GM19324 (cell line): ENCODE measurements at regions not wholly inside any gene's neighbourhood (a gene's known extent, or its start where the extent isn't known, plus 50 kb on each side); places are given as distances from the start of the nearest gene placed in this dataset.

Experiments used
- ATAC-seq: cut with Tn5 transposase; IDR thresholded peaks from one replicate; pipeline ENCODE4 v1.9.1; 2021; ENCODE audit warnings: mild to moderate bottlenecking, moderate library complexity; ENCODE audit not compliant: unreplicated experiment, low FRiP score

DNA sequence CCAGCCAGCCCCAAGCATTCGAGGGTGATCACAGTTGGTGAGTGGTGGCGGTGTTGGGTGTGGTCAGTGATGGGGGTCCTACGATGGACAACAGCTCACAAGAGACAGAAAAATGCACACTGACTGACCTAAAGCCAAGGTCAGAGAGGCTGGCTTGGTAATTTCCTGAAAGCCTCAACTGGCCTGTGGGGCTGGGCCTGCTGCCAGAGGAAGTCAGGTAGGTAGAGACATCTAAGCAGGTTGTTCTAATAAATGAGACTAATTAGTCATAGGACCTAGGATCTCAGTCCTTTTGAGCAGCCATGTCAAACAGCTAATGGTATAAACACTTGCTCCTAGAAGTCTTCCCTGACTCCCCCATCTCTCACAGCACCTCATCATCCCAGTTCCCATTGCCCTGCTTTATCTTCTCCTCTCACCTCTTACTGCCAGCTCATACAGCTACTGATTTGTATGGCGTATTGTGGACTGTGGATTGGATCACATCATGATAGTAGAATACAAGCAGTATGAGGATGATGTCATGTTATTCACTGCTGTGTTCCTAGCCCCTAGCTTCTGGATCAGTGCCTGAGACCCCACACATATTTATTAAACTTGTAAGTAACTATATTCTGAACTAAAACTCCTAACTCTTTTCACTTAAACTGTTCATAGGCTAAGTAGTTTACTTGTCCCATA is 262.9 kb upstream of the KLHL29 start:
- no peak for ATAC-seq

DNA sequence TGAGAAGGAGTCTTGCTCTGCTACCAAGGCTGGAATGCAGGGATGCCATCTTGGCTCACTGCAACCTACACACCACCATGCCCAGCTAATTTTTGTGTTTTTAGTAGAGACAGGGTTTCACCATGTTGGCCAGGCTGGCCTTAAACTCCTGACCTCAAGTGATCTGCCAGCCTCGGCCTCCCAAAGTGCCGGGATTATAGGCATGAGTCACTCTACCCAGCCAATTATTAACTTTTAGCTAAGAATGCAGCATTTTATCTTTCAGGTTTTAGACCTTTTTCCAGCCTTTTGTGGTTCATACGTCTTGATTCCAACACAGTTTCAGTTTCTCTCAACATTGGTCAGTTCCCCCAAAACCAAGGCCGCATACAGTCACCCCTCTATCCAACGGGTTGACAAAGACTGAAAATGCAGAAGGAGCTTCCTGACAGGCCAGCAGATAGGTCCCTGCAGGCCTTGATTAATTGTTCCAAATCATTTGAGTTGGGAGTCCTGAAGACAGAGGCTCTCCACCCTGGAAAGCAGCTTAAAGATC is 262.2 kb upstream of the KLHL29 start:
- ATAC-seq: no peak

DNA sequence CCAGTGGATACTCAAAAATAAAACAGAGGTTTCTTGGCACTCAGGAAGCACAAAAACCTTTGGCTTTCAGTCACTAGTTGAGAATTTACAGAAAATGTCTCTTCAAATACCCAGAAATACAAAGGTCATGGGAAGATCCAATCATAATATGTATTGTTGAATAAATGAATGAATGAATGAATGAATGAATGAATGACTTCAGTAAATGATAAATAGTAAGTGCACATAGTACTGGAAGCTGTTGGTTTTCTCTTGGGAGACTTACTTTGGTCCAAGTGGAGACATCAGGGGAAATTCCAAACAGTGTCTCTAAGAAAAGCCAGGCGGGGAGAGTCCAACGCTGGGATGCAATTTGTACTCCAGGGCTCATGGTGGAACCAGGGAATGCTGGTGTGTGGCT is 261.3 kb upstream of the KLHL29 start:
- no peak for ATAC-seq

DNA sequence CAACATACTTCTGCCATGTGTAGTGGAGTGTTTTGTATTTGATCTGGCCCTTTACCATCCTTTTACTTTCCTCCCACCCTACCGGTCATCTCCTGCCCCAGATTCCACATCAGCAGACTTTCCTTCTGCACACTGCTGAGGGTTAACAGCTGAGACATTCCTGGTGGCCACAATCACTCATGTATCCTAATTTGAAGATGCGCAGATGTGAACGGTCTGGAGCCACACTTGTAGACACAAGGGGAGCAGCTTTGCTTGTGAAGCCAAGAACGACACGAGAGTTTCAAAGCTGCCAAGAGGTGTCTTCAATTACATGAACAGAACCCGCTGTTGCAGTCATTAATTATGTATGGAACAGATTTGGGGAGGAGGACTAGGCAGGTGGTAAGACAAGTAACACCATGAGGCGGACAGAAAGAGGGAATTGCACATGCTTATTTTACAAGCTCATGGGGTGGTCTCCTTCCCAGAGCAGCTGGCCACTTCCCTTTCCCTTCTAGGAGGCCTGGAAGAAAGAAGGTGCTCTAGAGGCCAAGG is 260.7 kb upstream of the KLHL29 start:
- ATAC-seq: no peak

DNA sequence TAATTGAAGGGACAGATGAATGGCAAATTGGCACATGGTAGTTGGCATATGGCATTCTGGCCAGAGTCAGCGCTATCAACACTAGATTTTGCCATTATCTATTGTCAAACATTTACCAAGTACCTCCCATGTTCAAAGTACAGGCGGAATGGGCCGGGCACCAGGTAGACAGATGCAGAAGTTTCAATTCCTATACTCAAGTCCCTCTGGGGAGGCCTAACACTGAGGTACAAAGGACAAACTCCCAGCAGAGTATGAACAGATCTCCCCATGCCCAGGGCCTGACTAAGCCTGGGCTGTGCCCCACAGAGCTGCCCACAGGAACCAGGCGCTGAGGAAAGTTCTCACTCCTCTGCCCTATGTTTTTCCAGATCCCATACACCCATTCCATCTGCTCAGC is 257.5 kb upstream of the KLHL29 start:
- ATAC-seq: no peak

DNA sequence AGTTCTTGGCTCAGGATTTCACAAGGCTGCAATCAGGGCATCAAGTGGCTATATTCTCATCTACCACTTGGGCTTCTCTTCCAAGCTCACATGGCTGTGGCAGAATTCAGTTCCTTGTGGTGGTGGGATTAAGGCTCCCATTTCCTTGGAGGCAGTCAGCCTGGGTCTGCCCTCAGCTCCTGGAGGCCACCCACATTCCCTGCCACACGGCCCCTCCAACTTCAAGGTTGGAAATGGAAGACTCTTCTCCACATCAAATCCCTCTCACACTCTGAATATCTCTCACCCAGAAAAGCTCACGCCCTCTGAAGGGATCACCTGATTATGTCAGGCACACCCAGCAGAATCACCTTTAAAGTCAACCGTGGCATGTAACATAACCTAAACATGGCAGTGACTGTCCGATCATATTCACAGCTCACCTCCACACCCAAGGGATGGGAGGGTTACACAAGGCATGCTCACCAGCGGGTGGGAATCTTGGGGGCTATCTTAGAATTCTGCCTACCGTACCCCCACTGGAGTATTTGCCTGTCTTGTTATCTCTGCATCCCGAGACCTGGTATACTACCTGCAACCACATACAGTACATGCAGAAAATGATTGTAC is 256.2 kb upstream of the KLHL29 start:
- ATAC-seq: no peak

DNA sequence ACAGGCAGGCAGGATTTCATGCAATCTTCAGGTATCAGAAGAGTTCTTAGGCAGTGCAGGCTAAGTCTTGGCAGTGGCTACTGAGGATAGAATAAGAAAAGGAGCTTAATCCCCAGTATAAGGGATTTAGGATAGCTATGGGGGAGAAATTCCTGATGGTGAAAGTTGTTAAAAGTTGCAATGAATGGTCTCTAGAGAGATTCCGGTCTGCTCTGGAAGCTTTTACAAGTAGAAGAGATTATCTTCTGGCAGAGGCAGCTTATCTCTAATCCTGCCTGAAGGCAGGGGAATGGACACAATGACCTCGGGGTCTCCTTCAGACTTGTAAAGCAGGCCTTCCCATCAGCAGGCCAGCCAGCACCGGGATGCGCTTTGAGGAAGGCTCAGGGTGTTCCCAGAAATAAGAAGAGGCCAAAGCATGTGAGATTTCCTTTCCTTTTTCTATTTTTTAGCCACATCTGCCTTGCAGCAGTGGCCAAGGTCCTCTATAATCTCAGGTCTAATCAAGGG is 253.9 kb upstream of the KLHL29 start:
- no peak for ATAC-seq

DNA sequence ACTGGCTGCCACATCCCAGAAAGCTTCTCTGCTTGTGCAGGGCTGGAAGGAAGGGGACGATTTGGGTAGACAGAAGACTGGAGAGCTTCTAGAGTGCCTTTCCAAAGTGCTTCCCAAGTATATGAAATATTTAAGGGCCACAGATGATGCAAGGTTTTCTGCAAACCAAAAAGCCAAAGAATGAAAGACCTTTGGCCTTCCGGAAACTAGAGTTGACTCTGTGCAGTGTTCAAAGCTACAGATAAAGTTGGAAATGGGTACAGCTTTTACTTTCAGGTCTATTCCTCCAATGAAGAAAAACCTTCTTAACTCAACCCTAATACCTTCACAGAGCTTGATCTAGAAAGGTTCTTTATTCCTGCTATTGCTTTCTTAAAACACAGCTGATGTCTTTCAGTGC is 253.0 kb upstream of the KLHL29 start:
- ATAC-seq: no peak

DNA sequence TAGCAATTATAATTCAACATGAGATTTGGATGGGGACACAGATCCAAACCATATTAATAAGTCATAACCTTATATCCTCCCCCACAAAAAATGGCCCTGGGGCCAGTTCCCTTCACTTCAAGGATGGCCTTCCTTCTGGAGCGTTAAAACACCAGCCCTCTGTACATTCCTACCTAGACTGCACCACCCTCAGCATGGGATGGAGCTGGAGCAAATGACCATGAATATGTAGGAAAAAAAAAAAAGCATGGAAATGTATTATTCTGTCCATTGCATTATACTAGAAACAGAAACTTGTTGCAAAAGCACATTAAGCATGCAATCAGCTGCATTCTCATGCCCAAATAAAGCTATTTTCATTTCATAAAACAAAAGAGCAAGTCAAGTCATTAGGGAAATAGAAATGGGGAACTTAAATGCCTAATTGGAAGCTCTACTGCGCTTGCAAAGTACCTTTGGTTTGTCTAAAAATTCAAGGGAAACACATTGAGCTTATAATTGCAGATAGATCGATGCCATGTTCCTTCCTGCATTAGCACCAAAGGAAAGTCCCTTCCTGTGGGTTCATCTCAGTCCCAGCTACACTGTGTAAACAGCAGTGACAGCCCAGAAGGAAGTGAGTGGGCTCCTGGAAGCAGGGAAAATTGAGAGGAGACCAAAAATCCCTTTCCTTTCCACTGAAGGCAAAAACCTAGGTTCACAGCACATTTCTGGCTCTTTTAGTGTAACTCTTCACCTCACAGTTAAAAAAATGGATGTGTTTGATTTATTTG is 252.0 kb upstream of the KLHL29 start:
- ATAC-seq: no peak

DNA sequence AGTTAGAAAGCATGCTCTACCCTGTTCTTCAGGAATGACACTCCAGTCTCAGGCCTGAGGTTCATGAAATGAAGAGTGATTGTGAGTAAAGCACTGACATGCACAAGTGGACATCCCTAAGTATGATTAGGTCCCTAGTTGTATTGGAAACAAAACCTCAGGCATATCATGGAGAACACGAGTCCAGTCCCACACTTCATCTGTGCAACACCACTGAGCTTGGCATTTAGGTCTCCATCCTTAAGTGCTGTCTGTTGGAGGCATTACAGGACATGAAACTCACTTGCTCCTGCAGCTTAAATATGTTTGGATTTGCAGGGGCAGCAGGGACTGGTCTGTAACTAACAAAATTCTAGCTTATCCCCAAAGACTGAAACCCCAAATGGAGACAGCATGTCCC is 250.3 kb upstream of the KLHL29 start:
- ATAC-seq: no peak

DNA sequence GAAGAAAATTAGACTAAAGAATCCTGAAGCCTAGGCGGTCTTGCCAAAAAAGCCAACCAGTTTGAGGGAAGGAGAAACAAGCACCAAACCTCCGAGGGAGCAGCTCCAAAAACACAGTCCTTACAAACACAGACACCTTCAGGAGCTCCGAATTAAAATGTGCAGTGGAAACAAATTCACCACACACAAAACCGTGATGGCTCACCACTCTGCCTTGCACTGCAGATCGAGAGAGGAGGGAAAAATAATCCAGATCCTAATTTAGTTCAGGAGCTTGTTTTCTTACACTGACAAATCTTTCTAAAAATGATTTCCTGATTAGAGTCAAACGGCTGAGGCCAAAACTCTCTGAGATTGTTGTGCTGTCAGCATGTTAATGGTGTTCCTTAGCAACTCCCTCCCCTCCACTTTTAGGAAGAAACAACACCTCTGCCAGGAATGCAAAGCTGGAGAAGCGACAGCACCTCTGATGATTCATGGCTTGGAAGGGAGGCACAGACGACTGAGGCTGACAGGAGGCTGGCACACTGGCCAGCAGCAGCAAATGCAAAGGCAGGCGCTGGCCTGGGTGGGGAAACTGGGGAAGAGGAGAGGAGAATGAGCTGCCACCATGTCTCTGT is 249.4 kb upstream of the KLHL29 start:
- no peak for ATAC-seq

DNA sequence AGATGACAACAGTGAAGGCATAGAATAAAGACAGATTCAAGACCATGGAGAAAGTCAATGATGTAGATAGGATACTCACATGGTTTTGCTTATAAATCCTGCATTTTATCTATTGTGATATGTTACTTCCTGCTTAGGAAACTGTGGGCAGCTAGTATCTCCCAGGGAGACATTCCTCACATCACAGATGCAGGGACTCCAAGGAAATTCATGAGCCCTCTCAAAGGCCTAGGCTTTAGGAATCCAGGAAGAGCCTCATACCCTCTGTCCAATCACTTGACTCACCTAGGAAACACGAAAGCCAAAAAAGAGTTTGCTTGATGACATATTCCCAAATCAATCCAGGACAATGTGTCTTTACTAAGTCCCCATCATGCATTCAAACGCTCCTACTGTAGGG is 247.8 kb upstream of the KLHL29 start:
- no peak for ATAC-seq

DNA sequence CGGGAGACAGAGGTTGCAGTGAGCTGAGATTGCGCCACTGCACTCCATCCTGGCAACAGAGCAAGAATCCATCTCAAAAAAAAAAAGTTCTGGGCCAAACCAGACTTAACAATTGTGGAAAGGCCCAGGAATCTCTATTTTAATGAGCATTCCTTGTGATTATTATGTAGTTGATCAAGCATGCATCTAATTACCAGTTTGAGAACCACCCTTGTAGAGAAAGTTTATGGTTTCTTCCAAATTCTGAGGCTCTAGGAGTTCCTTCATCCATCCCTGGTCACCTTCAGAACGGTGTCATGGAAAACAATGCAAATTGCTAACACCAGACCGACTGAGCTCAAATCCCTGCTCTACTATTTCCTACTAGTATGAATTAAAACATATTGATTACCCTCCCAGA is 246.3 kb upstream of the KLHL29 start:
- ATAC-seq: no peak

DNA sequence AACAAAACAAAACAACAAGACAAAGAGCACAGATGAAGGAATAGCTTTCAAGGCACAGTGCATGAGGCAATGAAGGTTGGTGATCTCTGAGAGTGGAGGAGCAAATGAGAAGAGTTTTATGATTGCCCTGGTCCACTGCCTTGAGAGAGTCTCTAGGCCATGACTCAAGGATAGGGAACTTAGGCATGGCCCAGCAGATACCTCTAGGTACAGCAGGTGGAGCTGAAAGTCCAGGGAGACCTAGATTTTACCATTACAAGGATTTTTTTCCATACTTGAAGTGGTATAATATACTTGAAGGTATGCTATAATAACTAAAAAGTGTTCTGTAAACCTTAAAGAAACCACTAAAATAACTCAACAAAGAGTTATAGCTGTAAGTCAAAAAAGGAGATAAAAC is 239.5 kb upstream of the KLHL29 start:
- no peak for ATAC-seq

DNA sequence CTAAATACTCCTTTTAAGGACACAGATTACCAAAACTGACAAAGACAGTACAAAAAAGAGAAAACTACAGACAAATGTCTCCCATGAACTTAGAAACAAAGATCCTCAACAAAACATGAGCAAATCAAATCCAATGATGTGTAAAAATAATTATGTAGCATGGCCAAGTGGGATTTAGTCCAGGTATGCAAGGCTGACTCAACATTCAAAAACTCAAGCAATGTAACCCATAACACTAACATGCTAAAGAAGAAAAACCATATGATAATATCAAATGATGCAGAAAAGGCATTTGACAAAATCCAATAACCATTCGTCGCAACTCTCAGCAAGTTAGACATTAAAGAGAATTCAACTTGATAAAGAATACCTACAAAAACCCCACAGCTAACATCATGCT is 239.0 kb upstream of the KLHL29 start:
- no peak for ATAC-seq

DNA sequence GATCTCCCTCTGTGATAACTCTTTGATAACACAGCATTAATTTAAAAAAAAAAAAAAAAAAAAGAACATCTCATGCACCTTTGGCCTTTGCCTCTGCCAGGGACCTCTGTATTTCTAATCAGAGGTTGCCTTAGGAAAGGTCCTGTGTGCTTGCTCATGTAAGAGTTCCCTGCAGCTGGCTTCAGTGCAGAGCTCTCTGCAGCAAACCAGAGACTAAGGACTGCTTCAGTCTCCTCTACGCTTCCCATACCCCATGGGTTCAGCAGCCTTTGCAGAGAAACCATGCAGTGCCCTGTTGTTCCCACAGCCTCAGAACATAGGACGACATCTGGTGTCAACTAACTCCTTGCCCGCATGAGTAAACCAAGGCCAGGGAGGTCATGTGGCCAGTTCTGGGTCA is 236.6 kb upstream of the KLHL29 start:
- ATAC-seq: no peak

DNA sequence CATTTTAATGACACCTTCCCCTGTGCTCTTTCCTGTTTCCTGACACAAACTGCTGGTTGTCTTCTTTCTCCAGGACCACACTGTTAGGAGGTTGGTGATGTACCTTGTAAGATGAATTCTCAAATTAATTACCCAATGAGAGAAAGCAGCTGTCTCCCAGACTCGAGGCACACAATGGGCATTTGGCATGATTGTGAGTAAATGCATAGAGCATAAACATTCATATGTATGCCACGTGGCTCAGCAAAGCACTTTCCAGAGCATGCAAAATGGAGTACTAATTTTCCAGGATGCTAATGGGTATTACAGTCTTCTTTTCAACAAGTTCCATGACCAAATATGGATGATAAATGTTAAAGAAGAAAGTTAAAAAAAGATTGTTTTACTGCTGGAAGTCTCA is 235.2 kb upstream of the KLHL29 start:
- ATAC-seq: no peak

DNA sequence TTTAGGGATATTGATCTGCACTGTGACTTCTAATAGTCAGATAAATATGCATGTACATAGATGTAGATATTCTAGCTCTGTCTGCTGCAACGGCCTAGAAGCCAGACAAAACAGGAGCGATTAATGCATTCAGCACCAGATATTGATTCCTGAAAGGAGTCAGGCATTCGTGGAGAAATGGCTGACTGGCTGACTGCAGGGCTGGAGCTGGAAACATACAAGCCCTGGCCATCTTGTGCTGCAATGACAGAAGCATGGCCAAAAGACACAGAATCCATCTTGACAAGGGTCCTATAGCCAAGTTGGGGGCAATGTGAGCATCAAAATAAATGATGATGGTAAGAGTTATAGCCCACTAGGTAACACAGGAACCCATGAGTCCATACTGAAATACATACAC is 231.5 kb upstream of the KLHL29 start:
- no peak for ATAC-seq

DNA sequence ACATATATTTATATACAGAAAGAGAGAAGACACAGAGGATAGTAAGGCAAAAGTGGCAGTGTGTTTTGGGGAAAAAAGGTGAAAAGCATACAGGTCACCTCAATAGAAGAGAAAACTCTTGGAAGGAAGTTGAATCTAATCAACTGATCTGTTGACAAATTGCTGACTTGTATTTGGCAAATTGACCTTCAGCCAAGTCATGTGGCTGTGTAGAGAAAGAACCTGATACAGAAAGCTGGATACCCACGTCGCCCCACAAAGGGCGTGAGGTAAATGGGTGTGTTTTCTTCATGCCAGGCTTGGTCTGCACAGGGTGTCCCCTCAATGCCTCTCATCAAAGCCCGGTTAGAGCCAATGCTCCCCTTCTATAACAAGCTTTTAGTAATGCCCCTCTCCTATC is 230.0 kb upstream of the KLHL29 start:
- no peak for ATAC-seq

DNA sequence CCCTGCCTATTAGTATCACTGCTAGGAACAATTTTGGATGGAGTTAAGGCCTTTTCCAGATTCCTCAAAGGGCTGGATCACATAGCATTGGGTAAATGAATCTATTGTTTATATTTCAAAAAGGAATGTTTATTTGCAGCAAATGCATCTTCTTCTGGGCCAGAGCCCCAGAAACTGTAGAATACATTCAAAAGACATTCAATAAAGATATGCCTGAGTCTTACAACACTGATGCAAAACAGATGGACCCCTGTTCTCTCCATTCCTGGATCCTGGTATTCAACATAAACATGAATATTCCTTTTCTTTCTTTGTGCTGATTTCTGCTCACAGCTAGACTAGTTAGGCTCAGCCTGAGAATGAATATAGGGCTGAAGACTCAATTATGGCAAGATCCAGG is 227.2 kb upstream of the KLHL29 start:
- ATAC-seq: no peak

DNA sequence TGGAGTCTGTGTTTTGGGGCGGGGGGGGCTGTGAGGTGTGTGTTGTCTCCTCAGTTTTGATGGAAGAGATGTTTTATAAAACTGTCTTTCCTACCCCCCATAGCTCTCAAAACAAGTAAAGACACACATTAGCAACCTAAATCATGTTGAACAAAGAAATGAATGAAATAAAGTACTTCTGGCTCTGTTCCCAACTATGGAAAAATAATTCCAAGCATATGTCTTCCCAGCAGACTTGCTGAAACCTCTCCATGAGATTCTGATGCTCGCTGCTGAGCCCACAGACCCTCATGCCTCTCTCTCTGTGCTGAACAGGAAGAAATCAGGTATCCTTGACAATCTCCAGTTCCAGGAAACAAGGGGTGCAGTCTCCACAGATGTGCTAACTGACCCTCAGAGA is 226.7 kb upstream of the KLHL29 start:
- no peak for ATAC-seq
